ENCODE measurements at regions not wholly inside any gene's neighbourhood (a gene's known extent, or its start where the extent isn't known, plus 50 kb on each side); places are given as distances from the start of the nearest gene placed in this dataset.

GRCh38 chr15:77742127-77742526 lies 109.4 kb upstream of the LINGO1 start:
- WGBS, result 71% methylated on average over 4 of the region's 5 CpGs
- Histone ChIP-seq H3K27me3 (peaks cover 0 to 67% (median 2%) of the 10 kb centered on the region in 4 donors), H3K27ac (replicated peaks in 1 of 4) (no peak overlapping the region), H3K4me3 (no peak overlapping the region), H3K36me3 (no peaks in the 10 kb centered on the region), H3K4me1 (peaks cover 0 to 2% (median under 1%) of the 10 kb centered on the region in 4 donors), H3K9me3 (no peaks in the 10 kb centered on the region)
- intact Hi-C loops (cut with DNase I), result no loop called here
- TF ChIP-seq CTCF (IDR thresholded peaks at IDR 0.05), result no peak
- TF ChIP-seq POLR2AphosphoS5 (IDR thresholded peaks at IDR 0.05), result no peak
- TF ChIP-seq POLR2A (IDR thresholded peaks at IDR 0.05; ENCODE audit: low read depth), result no peak
- TF ChIP-seq EP300 (IDR thresholded peaks at IDR 0.05), result no peak
- no peak for DNase-seq (ENCODE audit: extremely low spot score)

GRCh38 chr15:77741106-77741505 lies 108.4 kb upstream of the LINGO1 start:
- no peak for TF ChIP-seq POLR2AphosphoS5 (IDR thresholded peaks at IDR 0.05)
- TF ChIP-seq EP300 (IDR thresholded peaks at IDR 0.05), result no peak
- TF ChIP-seq POLR2A (IDR thresholded peaks at IDR 0.05; ENCODE audit: low read depth), result no peak
- no peak for TF ChIP-seq CTCF (IDR thresholded peaks at IDR 0.05)
- Histone ChIP-seq H3K9me3 (no peaks in the 10 kb centered on the region), H3K4me1 (no peaks in the 10 kb centered on the region), H3K27ac (replicated peaks in 1 of 4) (no peak overlapping the region), H3K27me3 (peaks cover 0 to 67% (median 2%) of the 10 kb centered on the region in 4 donors), H3K4me3 (no peak overlapping the region), H3K36me3 (no peaks in the 10 kb centered on the region)
- DNase-seq (ENCODE audit: extremely low spot score), result no peak
- 65% methylated on average over 3 of the region's 3 CpGs for WGBS
- intact Hi-C loops (cut with DNase I), result no loop called here

GRCh38 chr15:77739591-77740378 lies 107.1 kb upstream of the LINGO1 start:
- Histone ChIP-seq H3K9me3 (no peaks in the 10 kb centered on the region), H3K27ac (replicated peaks in 1 of 4) (no peak overlapping the region), H3K4me3 (no peak overlapping the region), H3K36me3 (no peaks in the 10 kb centered on the region), H3K27me3 (peaks cover 0 to 76% (median 2%) of the 10 kb centered on the region in 4 donors), H3K4me1 (no peaks in the 10 kb centered on the region)
- WGBS, result 59% methylated on average over 3 of the region's 4 CpGs
- no peak for TF ChIP-seq EP300 (IDR thresholded peaks at IDR 0.05)
- TF ChIP-seq CTCF (IDR thresholded peaks at IDR 0.05), result no peak
- no peak for TF ChIP-seq POLR2A (IDR thresholded peaks at IDR 0.05; ENCODE audit: low read depth)
- TF ChIP-seq POLR2AphosphoS5 (IDR thresholded peaks at IDR 0.05), result no peak
- intact Hi-C loops (cut with DNase I), result no loop called here
- no peak for DNase-seq (ENCODE audit: extremely low spot score)

- no peak overlapping the region for H3K4me3 ChIP-seq
- H3K36me3 ChIP-seq, result no peaks in the 10 kb centered on the region
- H3K27ac ChIP-seq (replicated peaks in 1 of 4), result no peak overlapping the region
- WGBS, result 46% methylated on average over 17 of the region's 17 CpGs
- H3K4me1 ChIP-seq, result no peaks in the 10 kb centered on the region
- no peaks in the 10 kb centered on the region for H3K9me3 ChIP-seq
- TF ChIP-seq POLR2AphosphoS5 (IDR thresholded peaks at IDR 0.05) (no peak), POLR2A (IDR thresholded peaks at IDR 0.05; ENCODE audit: low read depth) (no peak), CTCF (IDR thresholded peaks at IDR 0.05) (no peak), EP300 (IDR thresholded peaks at IDR 0.05) (no peak)
- intact Hi-C loops (cut with DNase I), result no loop called here
- H3K27me3 ChIP-seq, result peaks cover 0 to 77% (median 2%) of the 10 kb centered on the region in 4 donors
- no peak for DNase-seq (ENCODE audit: extremely low spot score)
Observed at GRCh38 chr15:77738441-77739302, 106.0 kb upstream of the LINGO1 start.
